ENCODE measurements at regions not wholly inside any gene's neighbourhood (a gene's known extent, or its start where the extent isn't known, plus 50 kb on each side); places are given as distances from the start of the nearest gene placed in this dataset.

- TF ChIP-seq, protein P1, sequence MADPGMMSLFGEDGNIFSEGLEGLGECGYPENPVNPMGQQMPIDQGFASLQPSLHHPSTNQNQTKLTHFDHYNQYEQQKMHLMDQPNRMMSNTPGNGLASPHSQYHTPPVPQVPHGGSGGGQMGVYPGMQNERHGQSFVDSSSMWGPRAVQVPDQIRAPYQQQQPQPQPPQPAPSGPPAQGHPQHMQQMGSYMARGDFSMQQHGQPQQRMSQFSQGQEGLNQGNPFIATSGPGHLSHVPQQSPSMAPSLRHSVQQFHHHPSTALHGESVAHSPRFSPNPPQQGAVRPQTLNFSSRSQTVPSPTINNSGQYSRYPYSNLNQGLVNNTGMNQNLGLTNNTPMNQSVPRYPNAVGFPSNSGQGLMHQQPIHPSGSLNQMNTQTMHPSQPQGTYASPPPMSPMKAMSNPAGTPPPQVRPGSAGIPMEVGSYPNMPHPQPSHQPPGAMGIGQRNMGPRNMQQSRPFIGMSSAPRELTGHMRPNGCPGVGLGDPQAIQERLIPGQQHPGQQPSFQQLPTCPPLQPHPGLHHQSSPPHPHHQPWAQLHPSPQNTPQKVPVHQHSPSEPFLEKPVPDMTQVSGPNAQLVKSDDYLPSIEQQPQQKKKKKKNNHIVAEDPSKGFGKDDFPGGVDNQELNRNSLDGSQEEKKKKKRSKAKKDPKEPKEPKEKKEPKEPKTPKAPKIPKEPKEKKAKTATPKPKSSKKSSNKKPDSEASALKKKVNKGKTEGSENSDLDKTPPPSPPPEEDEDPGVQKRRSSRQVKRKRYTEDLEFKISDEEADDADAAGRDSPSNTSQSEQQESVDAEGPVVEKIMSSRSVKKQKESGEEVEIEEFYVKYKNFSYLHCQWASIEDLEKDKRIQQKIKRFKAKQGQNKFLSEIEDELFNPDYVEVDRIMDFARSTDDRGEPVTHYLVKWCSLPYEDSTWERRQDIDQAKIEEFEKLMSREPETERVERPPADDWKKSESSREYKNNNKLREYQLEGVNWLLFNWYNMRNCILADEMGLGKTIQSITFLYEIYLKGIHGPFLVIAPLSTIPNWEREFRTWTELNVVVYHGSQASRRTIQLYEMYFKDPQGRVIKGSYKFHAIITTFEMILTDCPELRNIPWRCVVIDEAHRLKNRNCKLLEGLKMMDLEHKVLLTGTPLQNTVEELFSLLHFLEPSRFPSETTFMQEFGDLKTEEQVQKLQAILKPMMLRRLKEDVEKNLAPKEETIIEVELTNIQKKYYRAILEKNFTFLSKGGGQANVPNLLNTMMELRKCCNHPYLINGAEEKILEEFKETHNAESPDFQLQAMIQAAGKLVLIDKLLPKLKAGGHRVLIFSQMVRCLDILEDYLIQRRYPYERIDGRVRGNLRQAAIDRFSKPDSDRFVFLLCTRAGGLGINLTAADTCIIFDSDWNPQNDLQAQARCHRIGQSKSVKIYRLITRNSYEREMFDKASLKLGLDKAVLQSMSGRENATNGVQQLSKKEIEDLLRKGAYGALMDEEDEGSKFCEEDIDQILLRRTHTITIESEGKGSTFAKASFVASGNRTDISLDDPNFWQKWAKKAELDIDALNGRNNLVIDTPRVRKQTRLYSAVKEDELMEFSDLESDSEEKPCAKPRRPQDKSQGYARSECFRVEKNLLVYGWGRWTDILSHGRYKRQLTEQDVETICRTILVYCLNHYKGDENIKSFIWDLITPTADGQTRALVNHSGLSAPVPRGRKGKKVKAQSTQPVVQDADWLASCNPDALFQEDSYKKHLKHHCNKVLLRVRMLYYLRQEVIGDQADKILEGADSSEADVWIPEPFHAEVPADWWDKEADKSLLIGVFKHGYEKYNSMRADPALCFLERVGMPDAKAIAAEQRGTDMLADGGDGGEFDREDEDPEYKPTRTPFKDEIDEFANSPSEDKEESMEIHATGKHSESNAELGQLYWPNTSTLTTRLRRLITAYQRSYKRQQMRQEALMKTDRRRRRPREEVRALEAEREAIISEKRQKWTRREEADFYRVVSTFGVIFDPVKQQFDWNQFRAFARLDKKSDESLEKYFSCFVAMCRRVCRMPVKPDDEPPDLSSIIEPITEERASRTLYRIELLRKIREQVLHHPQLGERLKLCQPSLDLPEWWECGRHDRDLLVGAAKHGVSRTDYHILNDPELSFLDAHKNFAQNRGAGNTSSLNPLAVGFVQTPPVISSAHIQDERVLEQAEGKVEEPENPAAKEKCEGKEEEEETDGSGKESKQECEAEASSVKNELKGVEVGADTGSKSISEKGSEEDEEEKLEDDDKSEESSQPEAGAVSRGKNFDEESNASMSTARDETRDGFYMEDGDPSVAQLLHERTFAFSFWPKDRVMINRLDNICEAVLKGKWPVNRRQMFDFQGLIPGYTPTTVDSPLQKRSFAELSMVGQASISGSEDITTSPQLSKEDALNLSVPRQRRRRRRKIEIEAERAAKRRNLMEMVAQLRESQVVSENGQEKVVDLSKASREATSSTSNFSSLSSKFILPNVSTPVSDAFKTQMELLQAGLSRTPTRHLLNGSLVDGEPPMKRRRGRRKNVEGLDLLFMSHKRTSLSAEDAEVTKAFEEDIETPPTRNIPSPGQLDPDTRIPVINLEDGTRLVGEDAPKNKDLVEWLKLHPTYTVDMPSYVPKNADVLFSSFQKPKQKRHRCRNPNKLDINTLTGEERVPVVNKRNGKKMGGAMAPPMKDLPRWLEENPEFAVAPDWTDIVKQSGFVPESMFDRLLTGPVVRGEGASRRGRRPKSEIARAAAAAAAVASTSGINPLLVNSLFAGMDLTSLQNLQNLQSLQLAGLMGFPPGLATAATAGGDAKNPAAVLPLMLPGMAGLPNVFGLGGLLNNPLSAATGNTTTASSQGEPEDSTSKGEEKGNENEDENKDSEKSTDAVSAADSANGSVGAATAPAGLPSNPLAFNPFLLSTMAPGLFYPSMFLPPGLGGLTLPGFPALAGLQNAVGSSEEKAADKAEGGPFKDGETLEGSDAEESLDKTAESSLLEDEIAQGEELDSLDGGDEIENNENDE (IDR thresholded peaks at IDR 0.05; ENCODE audit: insufficient replicate concordance, low read length) = no peak
- TF ChIP-seq RFX5 (IDR thresholded peaks at IDR 0.05; ENCODE audit: borderline replicate concordance, low read depth, low read length) = no peak
These were observed 81.1 kb upstream of the ACTRT2 start (continued) for GRCh38 chr1:2940178-2940577.
